ENCODE measurements at regions not wholly inside any gene's neighbourhood (a gene's known extent, or its start where the extent isn't known, plus 50 kb on each side); places are given as distances from the start of the nearest gene placed in this dataset.

DNA sequence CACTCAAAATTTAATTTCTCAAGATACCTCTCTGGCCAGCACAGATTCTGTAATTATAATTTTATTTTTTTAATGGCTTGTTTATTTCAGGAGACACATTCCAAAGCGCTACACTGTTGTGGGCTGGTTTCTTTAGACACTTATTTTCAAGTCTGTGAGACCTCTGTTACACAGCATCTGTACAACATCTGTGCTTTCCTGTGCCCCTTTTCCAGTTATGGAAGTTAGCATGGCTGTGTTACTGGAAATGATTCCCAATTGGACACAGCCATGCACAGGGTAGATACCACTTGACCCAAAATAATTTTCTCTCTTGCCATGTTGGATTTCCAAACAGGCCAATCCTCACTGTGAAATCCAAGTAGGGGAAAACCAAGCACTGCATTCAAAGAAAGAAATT lies 172.3 kb upstream of the ADCY1 start:
- H3K4me2 ChIP-seq (ENCODE audit: low read depth, low read length) = no peak overlapping the region
- DNase-seq (no peak), ATAC-seq (ENCODE audit: low read depth) (no peak)
- H3K9ac ChIP-seq (ENCODE audit: low read depth, low read length) = no peak overlapping the region
- ChIA-PET CTCF (no interaction called here), POLR2A (ENCODE audit: unreplicated experiment) (no interaction called here)
- H2AK9ac ChIP-seq (replicated peaks; ENCODE audit: low read depth, low read length, poor library complexity) = no peak overlapping the region
- WGBS, 2 experiments (ENCODE audit: extremely low coverage in 2 of 2, insufficient read length in 1 of 2) = no CpG with 5 or more reads among the region's 1 CpG
- no peak overlapping the region for H4K8ac ChIP-seq (ENCODE audit: low read depth in 2 of 2, low read length in 2 of 2)
- no peak overlapping the region for H2AFZ ChIP-seq (replicated peaks; ENCODE audit: low read length, poor library complexity)
- no peak overlapping the region for H2BK20ac ChIP-seq (ENCODE audit: low read depth, low read length)
- H4K5ac ChIP-seq (ENCODE audit: low read depth, low read length) = no peak overlapping the region
- no peaks in the 10 kb centered on the region for H3K4me1 ChIP-seq (ENCODE audit: control insufficient read depth, insufficient read depth, low read length)
- no peak overlapping the region for H3K18ac ChIP-seq (ENCODE audit: low read depth, low read length)
- H3K56ac ChIP-seq (ENCODE audit: extremely low read depth, insufficient read depth, low read length) = no peak overlapping the region
- H3K4ac ChIP-seq (ENCODE audit: low read depth, low read length) = no peak overlapping the region
- intact Hi-C loops (cut with micrococcal nuclease) = no loop called here
- H2BK120ac ChIP-seq (ENCODE audit: low read depth, low read length) = no peak overlapping the region
- H3K27me3 ChIP-seq (ENCODE audit: control insufficient read depth, insufficient read depth, low read length) = no peaks in the 10 kb centered on the region
- H4K91ac ChIP-seq (ENCODE audit: insufficient read depth, low read depth, low read length) = no peak overlapping the region
- H3K9me1 ChIP-seq (ENCODE audit: insufficient read depth, low read length) = no peaks in the 10 kb centered on the region
- dilution Hi-C loops (cut with HindIII; ENCODE audit: low sequenced_read_pairs, unreplicated experiment) = no loop called here
- H2BK15ac ChIP-seq (ENCODE audit: low read depth, low read length) = no peak overlapping the region
- H2AK5ac ChIP-seq (ENCODE audit: low read depth, low read length) = no peak overlapping the region
- H3K9me3 ChIP-seq (ENCODE audit: control insufficient read depth, insufficient read depth, low read length) = no peaks in the 10 kb centered on the region; the same call in 1 of the 2 replicates
- H3K14ac ChIP-seq (replicated peaks; ENCODE audit: low read depth, low read length) = no peak overlapping the region
- H3K27ac ChIP-seq (ENCODE audit: insufficient read depth, low read length) = no peak overlapping the region
- H4K20me1 ChIP-seq (ENCODE audit: insufficient read depth, low read length) = no peaks in the 10 kb centered on the region
- H3K4me3 ChIP-seq (ENCODE audit: insufficient read depth, low read depth, low read length) = no peak overlapping the region
- TF ChIP-seq ELK1 (IDR thresholded peaks at IDR 0.05; ENCODE audit: borderline replicate concordance, low read depth, low read length) (no peak), CHD1 (IDR thresholded peaks at IDR 0.05; ENCODE audit: low read depth, low read length) (no peak), BHLHE40 (IDR thresholded peaks at IDR 0.05; ENCODE audit: low read depth, low read length) (no peak), POLR2A (IDR thresholded peaks at IDR 0.05; ENCODE audit: low read depth, low read length) (no peak), RAD21 (IDR thresholded peaks at IDR 0.05; ENCODE audit: low read length) (no peak), MAFK (IDR thresholded peaks at IDR 0.05; ENCODE audit: low read depth, low read length) (no peak), SMC3 (IDR thresholded peaks at IDR 0.05; ENCODE audit: low read depth, low read length) (no peak), RCOR1 (IDR thresholded peaks at IDR 0.05; ENCODE audit: insufficient replicate concordance, low read length) (no peak), USF2 (IDR thresholded peaks at IDR 0.05; ENCODE audit: low read depth, low read length) (no peak), FOS (IDR thresholded peaks at IDR 0.05; ENCODE audit: low read depth, low read length) (no peak), CEBPB (IDR thresholded peaks at IDR 0.05; ENCODE audit: low read depth, low read length) (no peak), MXI1 (IDR thresholded peaks at IDR 0.05; ENCODE audit: borderline replicate concordance, low read depth, low read length) (no peak), MAZ (IDR thresholded peaks at IDR 0.05; ENCODE audit: borderline replicate concordance, low read depth, low read length) (no peak), RFX5 (IDR thresholded peaks at IDR 0.05; ENCODE audit: low read depth, low read length) (no peak)
- no peaks in the 10 kb centered on the region for H3K79me1 ChIP-seq (ENCODE audit: low read depth in 1 of 2, low read length in 2 of 2)
- H2BK5ac ChIP-seq (ENCODE audit: low read depth, low read length, poor library complexity, severe bottlenecking) = no peak overlapping the region
- BruUV-seq (replicated peaks) = no TSS peak
- H3K23ac ChIP-seq (ENCODE audit: low read depth, low read length) = no peak overlapping the region
- no peaks in the 10 kb centered on the region for H3K36me3 ChIP-seq (ENCODE audit: control insufficient read depth, insufficient read depth, low read length)
- in situ Hi-C loops (cut with MboI; ENCODE audit: low sequenced_read_pairs) = no loop called here
